ENCODE measurements at regions not wholly inside any gene's neighbourhood (a gene's known extent, or its start where the extent isn't known, plus 50 kb on each side); places are given as distances from the start of the nearest gene placed in this dataset.

- TF ChIP-seq, protein P1, sequence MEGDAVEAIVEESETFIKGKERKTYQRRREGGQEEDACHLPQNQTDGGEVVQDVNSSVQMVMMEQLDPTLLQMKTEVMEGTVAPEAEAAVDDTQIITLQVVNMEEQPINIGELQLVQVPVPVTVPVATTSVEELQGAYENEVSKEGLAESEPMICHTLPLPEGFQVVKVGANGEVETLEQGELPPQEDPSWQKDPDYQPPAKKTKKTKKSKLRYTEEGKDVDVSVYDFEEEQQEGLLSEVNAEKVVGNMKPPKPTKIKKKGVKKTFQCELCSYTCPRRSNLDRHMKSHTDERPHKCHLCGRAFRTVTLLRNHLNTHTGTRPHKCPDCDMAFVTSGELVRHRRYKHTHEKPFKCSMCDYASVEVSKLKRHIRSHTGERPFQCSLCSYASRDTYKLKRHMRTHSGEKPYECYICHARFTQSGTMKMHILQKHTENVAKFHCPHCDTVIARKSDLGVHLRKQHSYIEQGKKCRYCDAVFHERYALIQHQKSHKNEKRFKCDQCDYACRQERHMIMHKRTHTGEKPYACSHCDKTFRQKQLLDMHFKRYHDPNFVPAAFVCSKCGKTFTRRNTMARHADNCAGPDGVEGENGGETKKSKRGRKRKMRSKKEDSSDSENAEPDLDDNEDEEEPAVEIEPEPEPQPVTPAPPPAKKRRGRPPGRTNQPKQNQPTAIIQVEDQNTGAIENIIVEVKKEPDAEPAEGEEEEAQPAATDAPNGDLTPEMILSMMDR (IDR thresholded peaks at IDR 0.05 in 2 of 3, conservative IDR thresholded peaks at IDR 0.05 in 1 of 3; ENCODE audit: control insufficient read depth in 2 of 3, extremely low read depth in 1 of 3, insufficient read depth in 1 of 3, low read depth in 3 of 3, low read length in 3 of 3), result no peak
- TF ChIP-seq YY1 (IDR thresholded peaks at IDR 0.05; ENCODE audit: low read depth, low read length) (no peak), POLR2A (IDR thresholded peaks at IDR 0.05; ENCODE audit: low read depth, low read length) (no peak), MAX (IDR thresholded peaks at IDR 0.05; ENCODE audit: low read depth, low read length) (no peak), POLR2AphosphoS5 (IDR thresholded peaks at IDR 0.05; ENCODE audit: low read length) (no peak), HCFC1 (IDR thresholded peaks at IDR 0.05; ENCODE audit: low read length) (no peak), SIX5 (IDR thresholded peaks at IDR 0.05; ENCODE audit: low read depth, low read length, severe bottlenecking) (no peak), SIN3A (IDR thresholded peaks at IDR 0.05; ENCODE audit: low read depth, low read length) (no peak), SPI1 (IDR thresholded peaks at IDR 0.05; ENCODE audit: borderline replicate concordance, insufficient read depth, low read depth, low read length) (no peak), CHD4 (IDR thresholded peaks at IDR 0.05) (no peak), STAT3 (IDR thresholded peaks at IDR 0.05; ENCODE audit: low read depth, low read length) (no peak), ZNF622 (IDR thresholded peaks at IDR 0.05) (no peak)
Observed at GRCh38 chr6:121868206-121868605, 432.8 kb downstream of the GJA1 start.

Measured in GM12878 (cell line).